ENCODE measurements at regions not wholly inside any gene's neighbourhood (a gene's known extent, or its start where the extent isn't known, plus 50 kb on each side); places are given as distances from the start of the nearest gene placed in this dataset.

- TF ChIP-seq ZFP69B (tag by site-specific recombination; IDR thresholded peaks at IDR 0.05) (no peak), ZNF610 (tag by site-specific recombination; IDR thresholded peaks at IDR 0.05; ENCODE audit: borderline replicate concordance) (no peak), ZNF544 (tag by site-specific recombination; IDR thresholded peaks at IDR 0.05) (no peak), ZNF785 (tag by site-specific recombination; IDR thresholded peaks at IDR 0.05) (no peak)
- Histone ChIP-seq H3K4me1 (ENCODE audit: control insufficient read depth, insufficient read depth, low read length) (no peaks in the 10 kb centered on the region; the same call in 1 of the 2 replicates), H3K36me3 (ENCODE audit: control insufficient read depth in 2 of 2, insufficient read depth in 1 of 2, low read length in 2 of 2) (no peaks in the 10 kb centered on the region), H3K4me3 (ENCODE audit: low read depth, low read length) (no peak overlapping the region), H3K9me3 (ENCODE audit: control insufficient read depth, insufficient read depth, low read depth, low read length) (no peaks in the 10 kb centered on the region), H3K27ac (ENCODE audit: extremely low read depth, low read depth, low read length) (no peak overlapping the region)
- ChIA-PET CTCF (interaction anchor here (0.7 kb wide), 1 partner anchor 46 kb away, joined by 3 read pairs; no protein-coding TSS in a partner anchor), POLR2A (no interaction called here)
Measured at GRCh38 chr9:13939134-13939533, 374.8 kb downstream of the NFIB start.

GRCh38 chr9:13934416-13934815 is 379.5 kb downstream of the NFIB start:
- no peak for TF ChIP-seq PRDM1 (tag by site-specific recombination; IDR thresholded peaks at IDR 0.05)
- TF ChIP-seq ZNF843 (tag by site-specific recombination; IDR thresholded peaks at IDR 0.05) = no peak
- no peak for TF ChIP-seq SP3 (tag by site-specific recombination; IDR thresholded peaks at IDR 0.05)
- no peak for TF ChIP-seq ZBTB26 (tag by site-specific recombination; optimal IDR thresholded peaks at IDR 0.05)
- TF ChIP-seq MZF1 (tag by site-specific recombination; IDR thresholded peaks at IDR 0.05; ENCODE audit: borderline replicate concordance) = no peak
- no peak for TF ChIP-seq ZNF362 (tag by site-specific recombination; IDR thresholded peaks at IDR 0.05)
- TF ChIP-seq ZXDB (tag by site-specific recombination; IDR thresholded peaks at IDR 0.05) = no peak
- no peak for TF ChIP-seq ZNF18 (tag by site-specific recombination; IDR thresholded peaks at IDR 0.05)
- no peak for TF ChIP-seq ZNF341 (tag by site-specific recombination; IDR thresholded peaks at IDR 0.05; ENCODE audit: low read depth)
- TF ChIP-seq BCL11B (tag by site-specific recombination; IDR thresholded peaks at IDR 0.05; ENCODE audit: low read depth) = no peak
- TF ChIP-seq ZNF624 (tag by site-specific recombination; IDR thresholded peaks at IDR 0.05) = no peak
- TF ChIP-seq ZNF585B (tag by site-specific recombination; IDR thresholded peaks at IDR 0.05) = no peak
- no peak for TF ChIP-seq PRDM10 (tag by site-specific recombination; IDR thresholded peaks at IDR 0.05)
- no peak for TF ChIP-seq BCL6B (tag by site-specific recombination; IDR thresholded peaks at IDR 0.05)
- no peak for TF ChIP-seq ZNF768 (tag by site-specific recombination; IDR thresholded peaks at IDR 0.05)
- TF ChIP-seq PATZ1 (tag by site-specific recombination; IDR thresholded peaks at IDR 0.05) = no peak
- no peak for TF ChIP-seq ZEB2 (tag by site-specific recombination; IDR thresholded peaks at IDR 0.05)
- no peak for TF ChIP-seq ZNF157 (tag by site-specific recombination; IDR thresholded peaks at IDR 0.05)
- TF ChIP-seq GLI2 (tag by site-specific recombination; IDR thresholded peaks at IDR 0.05; ENCODE audit: borderline replicate concordance, low read depth) = no peak
- no peak for TF ChIP-seq ZNF777 (tag by site-specific recombination; IDR thresholded peaks at IDR 0.05; ENCODE audit: borderline replicate concordance)
- no peak overlapping the region for H3K27ac ChIP-seq (ENCODE audit: extremely low read depth, low read depth, low read length)
- H3K36me3 ChIP-seq (ENCODE audit: control insufficient read depth in 2 of 2, insufficient read depth in 1 of 2, low read length in 2 of 2) = no peaks in the 10 kb centered on the region
- H3K4me3 ChIP-seq (ENCODE audit: low read depth, low read length) = no peak overlapping the region
- no peaks in the 10 kb centered on the region for H3K9me3 ChIP-seq (ENCODE audit: control insufficient read depth, insufficient read depth, low read depth, low read length)
- ChIA-PET POLR2A (no interaction called here), CTCF (interaction anchor here (0.6 to 0.8 kb wide), 2 partner anchors 24 to 39 kb away, joined by 3 read pairs; no protein-coding TSS in a partner anchor)
- H3K4me1 ChIP-seq (ENCODE audit: control insufficient read depth, insufficient read depth, low read length) = no peaks in the 10 kb centered on the region

All from HEK293 (cell line).